AG04449 (cell line): ENCODE measurements at regions not wholly inside any gene's neighbourhood (a gene's known extent, or its start where the extent isn't known, plus 50 kb on each side); places are given as distances from the start of the nearest gene placed in this dataset.

Experiments
- CTCF ChIA-PET: fragments of 350-600 bp; formaldehyde crosslinking; extraction: SDS; loops from one replicate; lab custom pipeline; 2021; ENCODE audit warnings: antibody characterized with exemption; lab: Yijun Ruan, JAX
- POLR2A ChIA-PET: fragments of 400-600, 350-600 bp; formaldehyde crosslinking; extraction: SDS; loops from one replicate; lab custom pipeline; 2020; ENCODE audit warnings: antibody characterized with exemption, inconsistent platforms; lab: Yijun Ruan, JAX
- DNase-seq: peaks from one replicate; pipeline ENCODE4 v3.0.0-alpha.2; 2010; ENCODE audit warnings: low read depth, low spot score
- H3K4me3 ChIP-seq: 2 replicates; pipeline ENCODE4 v1.5.1; 2011; ENCODE audit warnings: low read depth, mild to moderate bottlenecking, control low read depth, low read length
- CTCF ChIP-seq: IDR thresholded peaks from one replicate; pipeline ENCODE4 v1.5.1; 2011; ENCODE audit warnings: mild to moderate bottlenecking, moderate library complexity, low read length, control low read depth, inconsistent platforms; ENCODE audit not compliant: insufficient read depth; ENCODE audit errors: missing control alignments

GRCh38 chr20:5492937-5493336 is 117.9 kb downstream of the GPCPD1 start:
- no peak for TF ChIP-seq CTCF
- CTCF ChIA-PET: no interaction called here
- POLR2A ChIA-PET: no interaction called here
- no peak overlapping the region for H3K4me3 ChIP-seq
- DNase-seq: no peak

GRCh38 chr20:5491455-5491854 is 119.4 kb downstream of the GPCPD1 start:
- no peak for TF ChIP-seq CTCF
- no peak overlapping the region for H3K4me3 ChIP-seq
- ChIA-PET POLR2A (no interaction called here), CTCF (no interaction called here)
- no peak for DNase-seq

GRCh38 chr20:5489601-5490000 is 121.2 kb downstream of the GPCPD1 start:
- no peak for DNase-seq
- H3K4me3 ChIP-seq: no peak overlapping the region
- ChIA-PET CTCF (no interaction called here), POLR2A (no interaction called here)
- no peak for TF ChIP-seq CTCF

- no peak for TF ChIP-seq CTCF
- ChIA-PET CTCF (no interaction called here), POLR2A (no interaction called here)
- no peak overlapping the region for H3K4me3 ChIP-seq
- DNase-seq: no peak
These were observed 122.0 kb downstream of the GPCPD1 start for GRCh38 chr20:5488823-5489222.

GRCh38 chr20:5486377-5487054 is 124.3 kb downstream of the GPCPD1 start:
- ChIA-PET CTCF (no interaction called here), POLR2A (no interaction called here)
- no peak overlapping the region for H3K4me3 ChIP-seq
- no peak for TF ChIP-seq CTCF
- DNase-seq: no peak

GRCh38 chr20:5484926-5485325 is 125.9 kb downstream of the GPCPD1 start:
- CTCF ChIA-PET: interaction anchor here (1.0 kb wide), 1 partner anchor 36 kb away, joined by 5 read pairs; no protein-coding TSS in a partner anchor
- H3K4me3 ChIP-seq: no peak overlapping the region
- no peak for DNase-seq
- no peak for TF ChIP-seq CTCF
- POLR2A ChIA-PET: no interaction called here
